A673 (cell line): ENCODE measurements at regions not wholly inside any gene's neighbourhood (a gene's known extent, or its start where the extent isn't known, plus 50 kb on each side); places are given as distances from the start of the nearest gene placed in this dataset.

Experiments
- CTCF ChIP-seq: fragments of 300-800, 200-600 bp; sonication (generic); conservative IDR thresholded peaks from 2 replicates; pipeline ENCODE4 v1.5.1; 2017; ENCODE audit warnings: low read depth, mild to moderate bottlenecking, antibody characterized with exemption, low read length, moderate library complexity, mixed read lengths
- EZH2 ChIP-seq: fragments of 200-600 bp; sonication (generic); IDR thresholded peaks from 2 replicates; pipeline ENCODE4 v1.6.1; 2017; ENCODE audit warnings: borderline replicate concordance, low read depth, mild to moderate bottlenecking, mixed read lengths, antibody characterized with exemption, low read length; ENCODE audit not compliant: poor library complexity, severe bottlenecking

DNA sequence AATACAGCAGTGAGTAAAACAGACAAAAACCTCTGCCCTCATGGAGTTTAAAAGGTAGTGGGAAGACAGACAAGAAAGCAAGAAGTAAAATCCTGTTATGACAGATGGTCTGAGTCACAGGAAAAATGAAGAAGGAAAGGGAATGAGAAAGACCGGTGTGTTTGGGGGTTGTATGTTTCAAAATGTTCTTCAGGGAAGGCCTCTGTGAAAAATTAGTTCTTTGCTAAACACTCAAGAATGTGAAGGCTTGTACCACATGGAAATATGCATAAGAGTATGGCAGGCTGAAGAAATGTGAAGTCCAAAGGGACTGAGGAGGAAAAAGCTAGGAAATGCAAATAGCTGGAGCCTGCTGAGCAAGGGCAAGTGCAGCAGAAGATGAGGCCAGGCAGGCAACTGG lies 315.9 kb upstream of the SEMA3A start:
- TF ChIP-seq CTCF (no peak), EZH2 (no peak)
